GM12892 (cell line): ENCODE measurements at regions not wholly inside any gene's neighbourhood (a gene's known extent, or its start where the extent isn't known, plus 50 kb on each side); places are given as distances from the start of the nearest gene placed in this dataset.

Experiments
- POLR2A ChIP-seq: IDR thresholded peaks from 2 replicates; pipeline ENCODE4 v1.6.1; 2011; ENCODE audit warnings: low read depth, low read length, control low read depth
- POLR2AphosphoS5 ChIP-seq: IDR thresholded peaks from 2 replicates; pipeline ENCODE4 v1.6.1; 2011; ENCODE audit warnings: low read depth, low read length, control low read depth
- TAF1 ChIP-seq: IDR thresholded peaks from 2 replicates; pipeline ENCODE4 v1.6.1; 2011; ENCODE audit warnings: low read depth, mild to moderate bottlenecking, control low read depth, low read length, borderline replicate concordance

DNA sequence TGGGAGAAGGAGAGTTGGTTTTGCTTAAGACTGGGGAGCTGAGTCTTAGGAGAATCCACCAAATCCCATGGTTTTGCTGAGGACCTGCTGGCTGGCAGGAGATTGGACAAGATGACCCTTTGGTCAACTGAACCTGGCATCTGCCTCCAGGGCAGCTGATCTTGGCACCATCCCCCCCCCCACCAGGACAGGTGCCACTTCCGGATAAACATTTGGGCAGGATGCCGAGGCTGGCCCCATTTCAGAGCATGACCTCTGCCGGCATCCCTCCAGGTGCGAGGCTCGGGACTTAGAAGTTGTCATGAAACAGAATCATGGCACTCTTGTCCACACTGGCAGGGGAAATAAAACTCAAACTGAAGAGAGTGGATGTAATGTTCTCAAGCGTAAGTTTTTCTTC lies 165.6 kb downstream of the MACROH2A1 start:
- no peak for TF ChIP-seq POLR2A
- no peak for TF ChIP-seq POLR2AphosphoS5
- no peak for TF ChIP-seq TAF1
